CD1c-positive myeloid dendritic cell (primary cell): ENCODE measurements at regions not wholly inside any gene's neighbourhood (a gene's known extent, or its start where the extent isn't known, plus 50 kb on each side); places are given as distances from the start of the nearest gene placed in this dataset.

Experiments used
- DNase-seq: peaks from one replicate; pipeline ENCODE4 v3.0.0-alpha.2; 2016; ENCODE audit errors: extremely low spot score

DNA sequence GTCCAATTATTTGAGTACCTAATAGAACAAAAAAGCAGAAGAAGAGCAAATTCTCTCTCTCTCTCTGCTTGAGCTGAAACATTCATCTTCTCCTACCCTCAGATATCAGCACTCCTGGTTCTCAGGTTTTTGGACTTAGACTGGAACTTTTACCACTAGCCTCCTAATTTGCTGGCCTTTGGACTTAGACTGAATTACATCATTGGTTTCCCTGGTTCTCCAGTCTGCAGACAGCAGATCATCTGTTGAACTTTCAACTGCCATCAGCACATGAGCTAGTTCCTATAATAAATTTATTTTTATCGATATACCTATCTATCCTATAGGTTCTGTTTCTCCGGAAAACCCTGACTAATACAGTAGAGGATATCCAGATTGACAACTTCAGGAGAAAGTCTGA lies 208.9 kb upstream of the GAS1 start:
- DNase-seq: no peak

DNA sequence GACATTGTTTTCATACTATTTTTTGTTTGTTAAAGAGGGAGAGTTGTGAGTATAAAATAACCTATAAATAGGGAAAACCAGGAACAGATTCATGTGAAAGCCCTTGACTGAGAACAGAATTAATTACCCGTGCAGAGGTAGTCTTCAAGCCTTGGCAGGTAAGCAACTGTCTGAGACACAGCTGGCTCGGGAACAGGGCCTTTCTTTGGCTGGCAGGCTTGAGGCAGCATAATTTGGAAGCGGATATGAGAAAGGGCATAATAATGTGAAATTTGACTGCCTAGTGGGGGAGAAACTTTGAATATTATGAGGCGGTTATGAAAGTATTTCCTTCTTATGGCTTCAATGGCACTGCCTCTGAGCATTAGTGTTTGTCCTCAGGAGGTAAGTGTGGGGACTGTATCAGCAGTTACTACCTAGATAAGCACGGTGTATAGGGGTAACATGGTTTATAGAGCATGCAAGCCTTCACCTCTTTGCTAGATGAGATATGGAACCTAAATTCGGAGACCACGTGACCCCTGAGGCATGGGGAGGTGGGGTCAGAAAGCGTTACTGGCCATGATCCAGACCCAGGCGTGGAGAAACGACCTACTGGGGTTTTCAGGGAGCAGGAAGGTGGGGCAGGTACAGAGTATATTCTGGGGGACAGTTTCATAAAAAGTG lies 210.2 kb upstream of the GAS1 start:
- no peak for DNase-seq

DNA sequence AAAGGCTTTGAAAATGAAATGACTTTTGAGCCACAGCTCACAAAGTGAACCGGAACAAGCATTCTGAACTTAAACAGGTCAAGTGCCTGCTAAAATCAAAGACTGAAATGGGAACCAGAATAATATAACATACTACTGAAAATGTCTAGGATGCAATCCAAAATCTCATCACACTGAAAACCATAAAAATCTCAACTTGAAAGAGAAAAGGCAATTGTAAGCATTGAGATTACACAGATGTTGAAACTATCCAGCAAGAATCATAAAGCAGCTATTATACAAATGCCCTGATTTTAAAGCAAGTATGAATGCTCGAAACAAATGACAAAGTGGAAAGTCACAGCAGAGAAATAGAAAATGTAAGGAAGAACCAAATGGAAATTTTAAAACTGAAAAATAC lies 211.5 kb upstream of the GAS1 start:
- DNase-seq: no peak

DNA sequence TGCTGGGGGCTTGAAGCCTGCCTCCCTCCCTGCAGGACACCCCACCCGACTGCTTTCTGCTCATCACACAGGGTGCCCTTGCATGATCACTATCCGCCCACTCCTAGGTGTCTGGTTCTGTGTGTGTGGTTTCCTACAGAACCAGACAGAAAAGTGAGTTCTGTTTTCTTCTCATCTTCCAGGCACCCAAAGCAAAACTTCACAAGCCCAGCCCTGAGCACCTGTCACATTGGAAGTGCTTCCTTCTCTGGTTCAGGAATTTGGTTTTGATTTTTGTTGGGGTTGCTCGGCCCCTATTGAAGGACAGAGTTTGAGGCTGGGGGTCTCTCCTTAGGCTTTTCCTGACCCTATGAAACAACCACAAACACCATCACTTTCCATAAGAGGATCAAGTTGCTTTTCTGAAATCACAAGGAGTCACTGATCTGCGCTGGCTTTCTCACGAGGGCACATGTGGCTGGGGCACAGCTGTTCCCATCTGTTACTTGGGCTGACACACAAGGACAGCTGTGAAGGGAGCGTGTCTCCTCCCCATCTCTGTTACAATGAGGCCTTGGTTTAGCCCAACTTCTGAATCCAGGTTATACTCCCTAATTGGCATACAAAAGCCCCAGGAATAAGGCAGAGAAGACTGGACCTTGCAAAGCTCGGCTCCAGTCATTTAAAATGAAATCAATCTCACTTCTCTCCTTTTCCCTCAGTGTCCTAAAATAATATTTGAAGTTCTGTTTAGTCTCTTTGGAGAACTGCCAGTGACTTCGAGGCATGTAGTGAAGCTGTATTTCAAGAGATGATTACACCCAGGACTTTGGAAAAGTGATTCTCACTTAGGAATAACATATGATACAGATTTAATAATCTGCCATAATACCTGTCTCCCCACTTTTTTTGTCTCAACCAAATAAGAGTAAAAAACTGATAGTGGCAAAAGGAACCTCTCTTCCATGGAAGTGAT lies 213.1 kb upstream of the GAS1 start:
- DNase-seq: no peak

DNA sequence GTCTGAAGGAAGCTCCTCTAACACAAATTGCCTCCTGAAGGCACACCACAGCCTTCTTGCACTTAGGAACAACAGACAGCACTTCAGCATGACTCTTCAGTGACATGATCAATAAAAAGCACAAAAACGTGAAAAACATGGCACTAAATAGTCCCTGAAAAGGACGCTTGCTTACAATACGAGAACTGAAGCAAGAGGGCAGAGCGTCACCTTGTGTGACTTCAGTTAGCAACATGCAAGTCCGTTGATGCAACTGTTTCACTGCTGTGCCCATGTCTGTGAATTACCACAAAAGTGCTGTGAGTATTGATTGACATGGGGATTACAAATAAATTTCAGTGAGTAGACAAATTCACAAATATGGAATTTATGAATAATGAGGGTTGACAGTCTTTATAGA lies 219.9 kb upstream of the GAS1 start:
- no peak for DNase-seq

DNA sequence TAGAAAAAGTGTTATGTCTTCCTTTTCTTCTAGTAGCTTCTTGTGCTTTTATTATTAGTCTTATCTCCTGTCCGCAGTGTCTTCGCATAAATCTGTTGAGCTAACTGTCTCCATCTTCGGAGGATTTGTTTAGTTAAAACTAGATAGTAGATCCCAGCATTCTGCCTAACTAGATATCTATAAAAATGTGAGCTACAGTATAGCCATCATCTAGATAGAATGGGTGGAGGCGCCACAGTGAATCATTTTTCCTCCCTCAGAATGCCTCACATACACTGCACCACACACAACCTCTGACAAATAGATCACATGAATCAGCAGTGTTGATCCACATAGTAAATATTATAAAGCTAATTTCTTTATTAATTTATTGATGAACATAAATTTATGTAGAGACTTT lies 220.3 kb upstream of the GAS1 start:
- DNase-seq: no peak

DNA sequence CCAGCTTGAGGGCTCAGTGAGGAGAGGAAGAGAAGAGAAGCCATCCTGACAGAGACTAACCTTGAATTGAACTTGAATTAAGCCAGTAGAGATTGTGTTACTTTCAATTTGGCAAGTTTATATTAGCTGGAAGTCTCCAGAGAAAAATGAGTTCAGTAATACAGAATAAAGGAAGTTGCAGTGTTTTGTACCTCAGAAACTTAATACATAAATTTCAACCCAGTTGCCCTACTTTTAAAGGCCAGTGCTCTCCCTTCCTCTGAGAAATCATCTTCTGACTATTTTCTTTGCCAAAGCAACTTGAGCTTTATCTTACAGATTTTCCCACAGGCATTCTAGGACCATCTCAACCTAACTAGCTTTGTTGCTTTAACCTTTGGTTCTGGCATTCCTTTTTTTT lies 231.0 kb upstream of the GAS1 start:
- no peak for DNase-seq

DNA sequence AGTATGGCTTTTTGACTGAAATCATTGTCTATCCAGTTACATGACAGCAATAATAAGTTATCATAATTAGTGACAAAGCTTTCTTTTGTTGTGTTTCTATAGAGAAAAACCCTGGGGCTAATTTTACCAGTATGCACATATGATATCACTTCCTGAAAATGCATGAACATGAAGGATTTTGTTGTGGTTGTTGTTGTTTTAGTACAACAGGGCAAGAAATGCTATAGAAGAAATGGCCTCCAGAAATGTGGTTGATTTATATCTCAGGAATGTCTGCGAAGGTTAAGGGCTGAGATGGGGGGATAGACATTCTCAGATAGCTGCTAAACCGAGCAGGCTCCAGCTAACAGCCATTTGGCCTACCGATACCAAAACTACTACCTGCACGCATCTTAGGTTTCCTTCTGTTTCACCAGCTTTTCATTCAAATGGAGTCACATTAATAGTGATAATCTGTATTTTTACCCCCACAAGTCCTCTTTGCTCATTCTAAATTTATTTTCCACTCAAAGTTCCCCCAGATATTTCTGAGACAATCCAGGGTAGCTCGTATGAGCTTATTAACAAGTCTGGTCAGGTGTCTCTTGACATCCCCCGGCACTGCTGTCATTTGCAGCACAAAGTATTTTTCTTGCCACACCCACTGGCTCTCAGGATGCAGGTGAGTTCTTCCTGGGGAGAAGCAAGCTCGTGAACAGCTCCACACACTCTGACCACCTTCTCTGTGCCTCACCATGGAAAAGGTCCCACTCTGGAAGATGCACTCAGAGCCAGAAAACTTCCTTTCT lies 232.4 kb upstream of the GAS1 start:
- DNase-seq: no peak

DNA sequence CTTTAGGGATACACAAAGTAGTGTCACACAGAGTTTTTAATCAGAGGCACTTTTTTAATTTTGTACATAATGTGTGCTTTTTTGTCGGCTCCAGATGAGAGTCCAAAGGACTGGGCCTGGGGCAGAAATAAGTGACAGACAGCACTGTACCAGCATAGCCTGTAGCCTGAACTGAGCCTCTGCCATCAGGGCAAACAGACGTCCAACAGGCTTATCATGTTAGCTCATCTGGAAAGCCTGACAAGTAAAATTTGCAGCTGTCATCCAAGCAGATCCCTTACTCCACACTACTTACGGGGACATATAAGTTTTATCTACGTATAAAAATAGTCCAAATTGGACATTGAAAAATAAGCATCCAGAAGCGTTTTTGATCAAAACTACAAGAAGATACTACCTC lies 233.1 kb upstream of the GAS1 start:
- DNase-seq: no peak

DNA sequence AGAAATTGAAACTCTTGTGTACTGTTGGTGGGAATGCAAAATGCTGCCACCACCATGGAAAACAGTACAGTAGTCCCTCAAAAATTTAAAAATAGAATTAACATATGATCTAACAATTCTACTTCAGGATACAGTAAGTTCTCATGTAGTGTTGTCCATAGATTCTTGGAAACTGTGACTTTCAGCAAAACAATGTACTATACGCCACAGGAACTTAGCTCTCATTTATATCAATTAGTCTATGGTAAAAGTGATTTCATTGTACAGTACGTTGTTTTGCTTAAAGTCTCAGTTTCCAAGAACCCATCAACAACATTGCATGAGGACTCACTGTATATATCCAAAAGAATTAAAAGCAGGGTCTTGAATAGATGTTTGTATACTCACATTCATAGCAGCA lies 233.5 kb upstream of the GAS1 start:
- no peak for DNase-seq

DNA sequence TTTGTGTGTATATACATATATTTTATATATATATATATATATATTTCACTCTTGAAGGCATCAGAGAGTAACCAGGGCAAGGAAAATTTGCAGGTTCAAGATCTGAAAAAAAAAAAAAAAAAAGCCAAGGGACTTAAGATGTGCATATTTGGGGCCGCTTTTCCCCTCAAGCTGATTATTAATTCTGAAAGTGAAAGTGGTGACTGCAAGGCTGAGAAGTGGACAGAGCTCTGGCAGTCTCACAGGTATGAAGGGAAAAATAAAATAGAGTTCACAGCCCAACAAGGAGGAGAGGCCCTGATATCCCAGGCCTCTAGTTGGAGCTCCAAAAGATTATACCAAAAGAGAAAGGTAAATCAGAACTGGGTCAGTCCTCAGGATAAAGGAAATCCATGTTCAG lies 234.4 kb upstream of the GAS1 start:
- DNase-seq: no peak

DNA sequence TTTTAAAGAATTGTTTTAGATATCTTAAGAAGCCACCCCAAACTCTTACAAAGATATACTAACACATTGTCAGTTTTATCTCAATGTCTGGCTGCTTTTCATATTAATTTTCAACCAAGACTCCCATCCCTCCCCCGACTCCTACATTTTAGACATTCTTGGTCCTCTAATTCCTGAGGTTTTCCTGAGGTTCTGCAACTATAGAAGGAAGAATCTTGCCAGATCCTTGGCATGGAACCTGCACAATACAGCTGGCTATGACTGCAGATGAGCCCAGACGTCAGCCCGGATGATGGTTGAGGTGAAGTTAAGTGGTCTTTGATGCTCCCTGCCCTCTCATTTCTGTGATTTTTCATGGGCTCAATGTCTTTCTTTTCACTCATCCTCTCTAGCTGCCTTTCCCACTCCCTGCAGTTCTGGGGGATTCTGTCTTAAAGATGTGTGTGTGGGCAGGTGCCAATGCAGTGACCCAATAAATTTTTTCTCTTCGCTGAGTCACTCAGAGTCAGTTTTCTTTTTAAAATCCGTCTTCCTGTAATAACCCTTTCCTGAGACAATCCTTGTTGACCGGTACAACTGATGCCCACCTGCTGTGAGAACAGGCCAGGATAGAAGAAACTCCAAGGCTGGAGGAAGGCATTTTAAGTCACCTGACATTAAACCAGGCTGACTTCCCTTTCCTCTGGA lies 237.8 kb upstream of the GAS1 start:
- DNase-seq: no peak

DNA sequence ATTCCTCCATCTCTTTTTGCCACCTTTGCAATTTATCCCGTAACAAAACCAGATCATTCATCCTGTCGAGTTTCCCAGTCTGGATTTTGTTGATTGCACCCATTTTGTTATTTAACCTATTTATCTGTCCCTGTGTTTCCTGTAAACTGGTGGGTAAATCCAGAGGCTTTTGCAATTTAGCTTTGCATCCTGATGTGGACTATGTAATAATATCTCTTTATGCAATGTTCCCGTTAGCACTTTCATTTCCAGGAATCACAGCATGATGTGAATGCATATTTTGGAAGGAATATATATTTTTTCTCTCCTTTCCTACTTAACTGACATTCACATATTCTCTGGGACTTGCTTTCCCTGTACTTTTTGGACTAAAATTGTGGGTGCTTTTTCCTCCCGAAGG lies 240.3 kb upstream of the GAS1 start:
- no peak for DNase-seq

DNA sequence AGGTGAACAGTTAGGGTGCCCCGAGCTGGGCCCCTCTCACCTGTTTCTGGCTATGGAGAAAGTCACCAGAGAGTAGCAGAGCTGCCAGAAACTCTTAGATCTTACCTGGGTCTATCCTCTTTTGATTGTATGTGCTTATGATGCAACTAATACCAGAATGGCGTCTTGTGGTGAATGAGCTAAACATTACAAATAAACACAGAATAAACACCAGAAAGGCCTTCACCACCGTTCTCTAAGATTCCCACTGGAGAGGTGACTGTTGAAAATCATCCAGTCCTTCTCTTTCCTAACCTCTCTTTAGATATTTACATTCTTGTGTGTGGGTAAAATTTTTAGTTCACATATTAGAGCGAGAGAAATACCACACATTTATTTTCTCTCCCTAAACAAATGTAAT lies 241.7 kb upstream of the GAS1 start:
- DNase-seq: no peak

DNA sequence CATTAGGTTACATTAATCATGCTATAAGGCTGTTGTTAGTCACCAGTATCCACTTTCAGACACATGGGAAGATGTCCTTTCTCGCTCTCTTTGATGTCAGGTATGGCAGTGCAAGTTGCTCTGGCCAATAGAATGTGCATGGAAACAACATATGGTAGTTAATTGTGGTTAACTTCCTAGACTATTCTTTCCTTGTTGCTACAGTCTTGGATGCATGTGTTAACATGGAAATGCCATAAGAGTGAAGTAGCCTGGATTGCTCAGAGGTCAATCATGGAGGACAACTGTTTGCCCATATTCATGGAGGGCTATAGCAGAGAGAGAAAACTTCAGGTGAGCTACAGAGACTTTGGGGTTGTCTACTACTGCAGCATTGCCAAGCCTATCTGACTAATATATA lies 245.8 kb upstream of the GAS1 start:
- DNase-seq: no peak

DNA sequence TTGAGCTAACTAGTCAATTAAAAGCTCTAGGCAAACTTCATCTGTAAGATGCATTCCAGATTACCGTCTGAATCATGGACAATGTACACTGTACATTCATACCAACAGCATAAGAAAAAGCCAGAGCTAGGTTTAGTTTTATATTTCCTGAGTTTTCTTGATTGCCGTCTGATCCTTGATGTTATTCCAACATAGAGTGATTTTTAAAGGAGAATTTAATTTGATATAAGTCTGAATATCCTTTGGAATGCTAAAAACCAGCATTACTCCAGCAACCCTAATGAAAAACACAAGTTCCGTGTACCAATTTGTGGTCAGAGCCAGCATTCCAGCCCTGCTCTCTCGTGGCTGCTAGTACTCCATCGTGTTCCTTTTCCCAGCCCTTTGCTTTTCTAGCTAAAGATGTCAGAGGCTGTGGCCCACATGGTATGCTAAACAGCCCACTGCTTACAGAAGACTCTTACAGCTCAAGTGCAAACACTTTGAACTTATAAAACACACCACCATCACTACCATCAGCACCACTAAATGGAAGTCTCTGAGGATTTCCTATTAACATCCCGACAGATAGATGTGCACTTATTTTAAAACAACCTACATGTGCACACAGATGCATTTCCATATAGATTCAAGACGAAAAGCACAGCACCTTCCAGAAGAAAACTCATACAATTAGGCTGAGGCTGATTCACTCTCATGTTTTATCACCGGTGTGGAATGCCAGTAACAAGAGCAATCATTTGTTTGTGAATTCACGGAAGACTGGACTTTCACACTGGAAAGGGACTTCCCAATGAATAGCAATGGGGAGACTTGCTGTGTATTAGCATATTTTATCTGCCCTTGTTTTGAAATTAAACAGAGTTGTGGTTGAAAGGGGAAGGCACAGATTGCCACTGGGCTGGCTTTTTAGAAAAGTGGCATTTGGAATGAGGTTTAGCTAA lies 246.9 kb upstream of the GAS1 start:
- no peak for DNase-seq

DNA sequence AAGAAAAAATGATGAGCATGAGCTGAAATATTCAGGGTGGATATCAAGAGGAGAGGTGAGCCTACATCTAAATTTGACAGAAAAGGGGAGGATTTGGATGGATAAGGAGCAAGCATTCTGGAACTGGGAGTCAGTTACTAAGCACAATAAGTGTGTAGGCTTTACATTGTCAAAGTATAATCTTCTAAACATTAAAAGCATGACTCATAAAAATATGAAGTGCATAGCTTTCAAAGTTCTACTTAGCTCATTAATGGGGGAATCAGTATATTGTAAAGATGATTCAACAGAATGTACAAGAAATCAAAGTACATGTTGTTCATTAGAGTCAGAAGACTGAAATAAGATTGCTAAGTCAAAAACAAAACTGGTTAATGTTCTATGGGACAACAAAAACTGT lies 248.0 kb upstream of the GAS1 start:
- DNase-seq: no peak

DNA sequence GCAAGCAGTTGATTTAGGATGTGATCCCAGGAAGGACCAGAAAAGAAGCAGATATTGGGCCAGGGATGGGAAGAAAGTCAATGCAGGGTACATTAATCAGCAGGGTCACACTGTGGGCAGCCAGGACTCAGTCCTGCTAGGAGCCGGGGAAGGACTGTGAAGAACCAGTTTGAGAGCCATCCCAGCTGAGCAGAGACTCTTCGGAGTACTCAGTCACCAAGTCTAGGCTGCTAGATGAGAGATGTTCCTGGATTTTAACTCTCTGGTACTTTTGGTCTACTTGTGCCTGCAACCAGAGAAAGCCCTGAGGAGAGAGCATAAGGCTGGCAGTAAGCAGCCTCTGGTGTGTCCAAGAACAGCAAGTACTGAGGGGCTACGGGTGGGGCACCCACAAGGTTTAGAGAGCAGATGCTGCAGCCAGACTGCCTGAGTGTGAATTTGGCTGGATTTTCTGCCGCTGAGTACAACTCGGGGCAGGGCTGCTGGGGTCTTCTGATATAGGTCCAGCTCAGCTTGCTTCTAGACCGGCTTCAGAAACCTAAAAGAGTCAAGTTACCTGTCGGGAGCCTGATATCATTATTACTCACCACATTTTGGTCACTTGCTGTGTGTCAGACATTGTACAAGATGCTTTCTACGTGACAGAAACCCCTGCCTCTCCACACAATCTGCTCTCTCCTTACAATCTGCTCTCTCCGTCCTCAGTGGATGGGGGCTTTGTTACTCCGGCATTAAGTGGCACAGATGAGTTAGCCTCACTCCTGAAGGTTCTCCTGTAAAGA lies 250.2 kb upstream of the GAS1 start:
- DNase-seq: no peak

DNA sequence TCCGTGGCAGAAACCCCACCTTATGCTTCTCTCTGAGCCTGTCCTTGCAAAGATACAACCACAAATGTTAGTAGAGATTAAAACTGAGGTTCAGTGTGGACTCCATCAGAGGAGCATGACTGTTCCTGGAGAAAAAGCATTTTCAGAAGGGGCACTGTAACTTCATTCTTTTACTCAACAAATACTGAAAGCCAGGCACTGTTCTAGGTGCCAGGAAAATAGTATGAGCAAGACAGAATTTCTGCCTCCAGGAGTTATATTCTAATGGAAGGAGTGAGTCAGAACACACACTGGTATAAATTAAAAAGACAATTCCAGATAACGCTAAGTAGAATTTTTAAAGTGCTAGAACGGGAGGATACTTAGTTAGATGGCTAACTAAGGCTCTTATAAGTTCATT lies 251.4 kb upstream of the GAS1 start:
- DNase-seq: no peak

DNA sequence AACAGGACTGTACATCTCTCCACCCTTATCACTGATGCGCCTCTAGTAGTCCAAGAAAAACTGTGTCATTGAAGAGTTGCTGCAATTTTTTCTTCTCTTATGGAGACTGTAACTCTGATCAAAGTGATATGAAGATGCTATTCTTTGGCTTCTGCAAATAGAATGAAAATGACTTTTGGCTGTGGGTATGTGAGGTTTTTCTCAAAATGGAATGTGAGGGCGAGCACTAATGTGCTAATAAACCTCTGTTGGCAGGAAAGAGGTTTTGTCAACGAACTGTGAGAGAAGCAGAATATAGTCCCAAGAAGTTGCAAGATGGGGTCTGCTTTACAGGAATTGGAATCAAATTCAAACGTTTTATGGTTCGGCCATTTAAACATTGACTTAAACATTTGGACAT lies 252.0 kb upstream of the GAS1 start:
- no peak for DNase-seq
